GM21529 (cell line): ENCODE measurements at regions not wholly inside any gene's neighbourhood (a gene's known extent, or its start where the extent isn't known, plus 50 kb on each side); places are given as distances from the start of the nearest gene placed in this dataset.
"Not testable (repeated sequence)": the region's sequence is repeated elsewhere in the genome, so short reads cannot be mapped to it uniquely, and the experiment has no call there.

ENCODE experiments used
- ATAC-seq: cut with Tn5 transposase; IDR thresholded peaks from one replicate; pipeline ENCODE4 v1.9.1; 2021; ENCODE audit not compliant: unreplicated experiment

GRCh38 chr9:19660019-19660418 lies 128.8 kb downstream of the SLC24A2 start:
- ATAC-seq: no peak

GRCh38 chr9:19656704-19657103 lies 132.1 kb downstream of the SLC24A2 start:
- ATAC-seq: no peak

GRCh38 chr9:19651681-19652080 lies 137.2 kb downstream of the SLC24A2 start:
- no peak for ATAC-seq

GRCh38 chr9:19650312-19650711 lies 138.5 kb downstream of the SLC24A2 start:
- no peak for ATAC-seq

- ATAC-seq: no peak
Measured at GRCh38 chr9:19649336-19650041, 139.3 kb downstream of the SLC24A2 start.

- ATAC-seq: no peak
Measured at GRCh38 chr9:19648672-19649071, 140.2 kb downstream of the SLC24A2 start.

GRCh38 chr9:19643875-19644274 lies 145.0 kb downstream of the SLC24A2 start:
- ATAC-seq: no peak

- no peak for ATAC-seq
Measured at GRCh38 chr9:19642256-19642655, 146.6 kb downstream of the SLC24A2 start.

GRCh38 chr9:19641046-19641445 lies 147.8 kb downstream of the SLC24A2 start:
- ATAC-seq: no peak

- ATAC-seq: no peak
Measured at GRCh38 chr9:19640014-19640413, 148.8 kb downstream of the SLC24A2 start.

- no peak for ATAC-seq
Measured at GRCh38 chr9:19637084-19637483, 151.8 kb downstream of the SLC24A2 start.

- no peak for ATAC-seq
Measured at GRCh38 chr9:19634881-19635280, 154.0 kb downstream of the SLC24A2 start.

GRCh38 chr9:19631181-19631580 lies 157.7 kb downstream of the SLC24A2 start:
- ATAC-seq: no peak

GRCh38 chr9:19630760-19631159 lies 158.1 kb downstream of the SLC24A2 start:
- ATAC-seq: no peak

GRCh38 chr9:19629488-19629887 lies 159.3 kb downstream of the SLC24A2 start:
- ATAC-seq: no peak

GRCh38 chr9:19625426-19625825 lies 163.4 kb downstream of the SLC24A2 start:
- ATAC-seq: not testable (repeated sequence)

- no peak for ATAC-seq
Measured at GRCh38 chr9:19624519-19624918, 164.3 kb downstream of the SLC24A2 start.

- ATAC-seq: no peak
Measured at GRCh38 chr9:19623941-19624340, 164.9 kb downstream of the SLC24A2 start.

GRCh38 chr9:19620326-19620725 lies 168.5 kb downstream of the SLC24A2 start:
- no peak for ATAC-seq

GRCh38 chr9:19619221-19619620 lies 169.6 kb downstream of the SLC24A2 start:
- ATAC-seq: no peak

GRCh38 chr9:19618816-19619215 lies 170.0 kb downstream of the SLC24A2 start:
- ATAC-seq: no peak

- ATAC-seq: no peak
Measured at GRCh38 chr9:19615036-19615624, 173.7 kb downstream of the SLC24A2 start.

- no peak for ATAC-seq
Measured at GRCh38 chr9:19614294-19614693, 174.5 kb downstream of the SLC24A2 start.
